ENCODE measurements at regions not wholly inside any gene's neighbourhood (a gene's known extent, or its start where the extent isn't known, plus 50 kb on each side); places are given as distances from the start of the nearest gene placed in this dataset.

- Histone ChIP-seq H3K27ac (ENCODE audit: low read length) (no peak overlapping the region), H3K9me3 (ENCODE audit: control insufficient read depth, insufficient read depth, low read depth, low read length) (no peaks in the 10 kb centered on the region), H3K27me3 (ENCODE audit: control insufficient read depth, insufficient read depth, low read length) (no peaks in the 10 kb centered on the region), H3K4me1 (ENCODE audit: control insufficient read depth, insufficient read depth, low read length) (no peaks in the 10 kb centered on the region), H3K4me3 (ENCODE audit: low read depth in 2 of 2, low read length in 2 of 2) (no peak overlapping the region), H3K36me3 (ENCODE audit: control insufficient read depth, insufficient read depth, low read length) (no peaks in the 10 kb centered on the region)
- CTCF ChIA-PET = no interaction called here
- in situ Hi-C loops (cut with HindIII; ENCODE audit: low pct_unique_long_range_greater_than_20kb, low sequenced_read_pairs) (no loop called here), intact Hi-C loops (cut with micrococcal nuclease; ENCODE audit: unreplicated experiment) (no loop called here)
- POLR2A ChIA-PET = no interaction called here
- no peak for DNase-seq (ENCODE audit: low read depth, low spot score)
- no peak for ATAC-seq
- BruUV-seq (replicated peaks) = no TSS peak
- TF ChIP-seq REST (IDR thresholded peaks at IDR 0.05; ENCODE audit: insufficient read depth in 1 of 2, low read depth in 2 of 2, low read length in 1 of 2) (no peak), SIN3A (IDR thresholded peaks at IDR 0.05; ENCODE audit: borderline replicate concordance, insufficient read depth, low read depth, low read length) (no peak), POLR2AphosphoS5 (IDR thresholded peaks at IDR 0.05; ENCODE audit: low read depth, low read length) (no peak), CTCF (IDR thresholded peaks at IDR 0.05) (no peak), TCF7L2 (IDR thresholded peaks at IDR 0.05; ENCODE audit: low read depth, low read length) (no peak)
Observed at GRCh38 chr14:101412739-101413138, 148.6 kb upstream of the DIO3 start.

GRCh38 chr14:101417434-101417833 lies 143.9 kb upstream of the DIO3 start:
- TF ChIP-seq TCF7L2 (IDR thresholded peaks at IDR 0.05; ENCODE audit: low read depth, low read length) = no peak
- TF ChIP-seq POLR2AphosphoS5 (IDR thresholded peaks at IDR 0.05; ENCODE audit: low read depth, low read length) = no peak
- TF ChIP-seq CTCF (IDR thresholded peaks at IDR 0.05) = no peak
- no peak for TF ChIP-seq SIN3A (IDR thresholded peaks at IDR 0.05; ENCODE audit: borderline replicate concordance, insufficient read depth, low read depth, low read length)
- no peak for TF ChIP-seq REST (IDR thresholded peaks at IDR 0.05; ENCODE audit: insufficient read depth in 1 of 2, low read depth in 2 of 2, low read length in 1 of 2)
- intact Hi-C loops (cut with micrococcal nuclease; ENCODE audit: unreplicated experiment) (no loop called here), in situ Hi-C loops (cut with HindIII; ENCODE audit: low pct_unique_long_range_greater_than_20kb, low sequenced_read_pairs) (no loop called here)
- BruUV-seq (replicated peaks) = no TSS peak
- Histone ChIP-seq H3K9me3 (ENCODE audit: control insufficient read depth, insufficient read depth, low read depth, low read length) (no peaks in the 10 kb centered on the region), H3K4me1 (ENCODE audit: control insufficient read depth, insufficient read depth, low read length) (no peaks in the 10 kb centered on the region), H3K27me3 (ENCODE audit: control insufficient read depth, insufficient read depth, low read length) (no peaks in the 10 kb centered on the region), H3K4me3 (ENCODE audit: low read depth in 2 of 2, low read length in 2 of 2) (no peak overlapping the region), H3K36me3 (ENCODE audit: control insufficient read depth, insufficient read depth, low read length) (no peaks in the 10 kb centered on the region), H3K27ac (ENCODE audit: low read length) (no peak overlapping the region)
- POLR2A ChIA-PET = no interaction called here
- no peak for ATAC-seq
- CTCF ChIA-PET = no interaction called here
- DNase-seq (ENCODE audit: low read depth, low spot score) = no peak

Data from Panc1 (cell line).